GM23338 (cell line): ENCODE measurements at regions not wholly inside any gene's neighbourhood (a gene's known extent, or its start where the extent isn't known, plus 50 kb on each side); places are given as distances from the start of the nearest gene placed in this dataset.

Source experiments
- ATAC-seq: fragments of 200-7000 bp; cut with Tn5 transposase; 3 replicates; pipeline ENCODE4 v1.9.1; 2020
- DNase-seq: peaks from one replicate; pipeline ENCODE4 v3.0.0-alpha.2; 2015; ENCODE audit warnings: low spot score
- H2AFZ ChIP-seq: fragments of 200-600 bp; sonication (generic); 2 replicates; pipeline ENCODE4 v1.8.0; 2016; ENCODE audit warnings: antibody characterized with exemption, mild to moderate bottlenecking, moderate library complexity
- H3F3A ChIP-seq: fragments of 200-600 bp; sonication (generic); replicated peaks from 2 replicates; pipeline ENCODE4 v1.8.0; 2017; ENCODE audit warnings: antibody characterized with exemption, mixed run types, low read depth
- H3K27ac ChIP-seq: fragments of 200-600 bp; sonication (generic); 2 replicates; pipeline ENCODE4 v1.6.1; 2016; ENCODE audit warnings: low read depth
- H3K27me3 ChIP-seq: fragments of 200-600 bp; sonication (generic); 2 replicates; pipeline ENCODE4 v1.8.0; 2016; ENCODE audit warnings: mild to moderate bottlenecking, mixed run types, moderate library complexity; ENCODE audit not compliant: insufficient read depth
- H3K36me3 ChIP-seq: fragments of 200-600 bp; sonication (generic); 2 replicates; pipeline ENCODE4 v1.8.0; 2016; ENCODE audit warnings: mild to moderate bottlenecking; ENCODE audit not compliant: insufficient read depth
- H3K4me1 ChIP-seq: fragments of 200-600 bp; sonication (generic); 2 replicates; pipeline ENCODE4 v1.8.0; 2016; ENCODE audit warnings: mild to moderate bottlenecking, moderate library complexity; ENCODE audit not compliant: insufficient read depth
- H3K4me2 ChIP-seq: fragments of 200-600 bp; sonication (generic); 2 replicates; pipeline ENCODE4 v1.7.1; 2017; ENCODE audit warnings: mixed run types
- H3K4me3 ChIP-seq: fragments of 200-600 bp; sonication (generic); 2 replicates; pipeline ENCODE4 v1.6.1; 2016; ENCODE audit warnings: mixed run types
- H3K79me2 ChIP-seq: fragments of 200-600 bp; sonication (generic); replicated peaks from 2 replicates; pipeline ENCODE4 v1.8.0; 2017; ENCODE audit warnings: mild to moderate bottlenecking; ENCODE audit not compliant: insufficient read depth
- H3K9me2 ChIP-seq: fragments of 200-600 bp; sonication (generic); 2 replicates; pipeline ENCODE4 v1.8.0; 2017; ENCODE audit not compliant: insufficient read depth
- H4K20me1 ChIP-seq: fragments of 200-600 bp; sonication (generic); replicated peaks from 2 replicates; pipeline ENCODE4 v1.8.0; 2017; ENCODE audit warnings: mild to moderate bottlenecking; ENCODE audit not compliant: insufficient read depth
- H3K27ac Mint-ChIP-seq: 2 replicates; pipeline ENCODE4 v1.8.0; 2020; ENCODE audit warnings: inconsistent platforms, mild to moderate bottlenecking, moderate library complexity, mixed read lengths
- H3K27me3 Mint-ChIP-seq: 3 replicates; pipeline ENCODE4 v1.8.0; 2022; ENCODE audit warnings: low read depth, mild to moderate bottlenecking, moderate library complexity, mixed read lengths, inconsistent platforms; ENCODE audit not compliant: insufficient read depth, poor library complexity
- H3K36me3 Mint-ChIP-seq: 3 replicates; pipeline ENCODE4 v1.8.0; 2021; ENCODE audit warnings: low read depth, mild to moderate bottlenecking, inconsistent platforms, moderate library complexity, mixed read lengths
- H3K4me1 Mint-ChIP-seq: 3 replicates; pipeline ENCODE4 v1.8.0; 2020; ENCODE audit warnings: mild to moderate bottlenecking, inconsistent platforms, mixed read lengths
- H3K4me3 Mint-ChIP-seq: 3 replicates; pipeline ENCODE4 v1.8.0; 2021; ENCODE audit warnings: moderate library complexity, mild to moderate bottlenecking, inconsistent platforms, mixed read lengths
- H3K9me3 Mint-ChIP-seq: 3 replicates; pipeline ENCODE4 v1.8.0; 2020; ENCODE audit warnings: moderate library complexity, mild to moderate bottlenecking, inconsistent platforms, mixed read lengths
- CREB1 ChIP-seq: fragments of 250-450 bp; sonication (Bioruptor Pico); IDR thresholded peaks from 2 replicates; pipeline ENCODE4 v1.5.0; 2020; ENCODE audit warnings: low read depth, mild to moderate bottlenecking, moderate library complexity
- POLR2AphosphoS5 ChIP-seq: IDR thresholded peaks from 2 replicates; pipeline ENCODE4 v1.6.1; 2016; ENCODE audit warnings: antibody characterized with exemption, low read depth
- ZNF331 ChIP-seq: fragments of 250-450 bp; sonication (Bioruptor Pico); IDR thresholded peaks from 2 replicates; pipeline ENCODE4 v1.5.0; 2020; ENCODE audit warnings: low read depth, mild to moderate bottlenecking, moderate library complexity
- TF ChIP-seq, protein P1 (sequence below): fragments of 250-450 bp; sonication (Bioruptor Pico); IDR thresholded peaks from 2 replicates; pipeline ENCODE4 v1.5.0; 2020; ENCODE audit warnings: mild to moderate bottlenecking, moderate library complexity
- TF ChIP-seq, protein P2 (sequence below), 2 experiments: fragments of 200-600 bp in 1 of 2; sonication (generic) in 1 of 2; conservative IDR thresholded peaks; 2 replicates each; pipeline versions ENCODE4 v1.5.1 to v1.6.1; 2016 to 2017; ENCODE audit warnings: antibody characterized with exemption in 2 of 2, low read depth in 2 of 2, mild to moderate bottlenecking in 2 of 2, moderate library complexity in 1 of 2

DNA sequence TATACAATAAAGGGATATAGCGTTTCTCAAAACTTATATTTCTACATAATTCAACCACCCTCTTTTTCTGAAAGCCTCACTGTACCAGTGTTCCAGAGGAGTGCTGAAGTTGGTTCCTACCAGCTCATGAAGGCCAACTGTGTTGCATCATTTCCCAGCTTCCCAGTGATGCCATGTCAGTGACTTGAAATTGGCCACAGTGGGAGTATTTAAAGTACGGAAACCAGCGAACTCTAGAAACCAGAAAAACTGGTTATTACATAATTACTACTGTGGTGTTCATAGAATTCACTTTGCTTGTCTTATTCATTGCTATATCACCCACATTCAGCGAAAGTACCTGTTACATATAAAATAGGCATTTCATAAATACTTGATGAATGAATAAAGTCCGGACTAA is 135.4 kb downstream of the GC start (continued):
- TF ChIP-seq, protein P1, sequence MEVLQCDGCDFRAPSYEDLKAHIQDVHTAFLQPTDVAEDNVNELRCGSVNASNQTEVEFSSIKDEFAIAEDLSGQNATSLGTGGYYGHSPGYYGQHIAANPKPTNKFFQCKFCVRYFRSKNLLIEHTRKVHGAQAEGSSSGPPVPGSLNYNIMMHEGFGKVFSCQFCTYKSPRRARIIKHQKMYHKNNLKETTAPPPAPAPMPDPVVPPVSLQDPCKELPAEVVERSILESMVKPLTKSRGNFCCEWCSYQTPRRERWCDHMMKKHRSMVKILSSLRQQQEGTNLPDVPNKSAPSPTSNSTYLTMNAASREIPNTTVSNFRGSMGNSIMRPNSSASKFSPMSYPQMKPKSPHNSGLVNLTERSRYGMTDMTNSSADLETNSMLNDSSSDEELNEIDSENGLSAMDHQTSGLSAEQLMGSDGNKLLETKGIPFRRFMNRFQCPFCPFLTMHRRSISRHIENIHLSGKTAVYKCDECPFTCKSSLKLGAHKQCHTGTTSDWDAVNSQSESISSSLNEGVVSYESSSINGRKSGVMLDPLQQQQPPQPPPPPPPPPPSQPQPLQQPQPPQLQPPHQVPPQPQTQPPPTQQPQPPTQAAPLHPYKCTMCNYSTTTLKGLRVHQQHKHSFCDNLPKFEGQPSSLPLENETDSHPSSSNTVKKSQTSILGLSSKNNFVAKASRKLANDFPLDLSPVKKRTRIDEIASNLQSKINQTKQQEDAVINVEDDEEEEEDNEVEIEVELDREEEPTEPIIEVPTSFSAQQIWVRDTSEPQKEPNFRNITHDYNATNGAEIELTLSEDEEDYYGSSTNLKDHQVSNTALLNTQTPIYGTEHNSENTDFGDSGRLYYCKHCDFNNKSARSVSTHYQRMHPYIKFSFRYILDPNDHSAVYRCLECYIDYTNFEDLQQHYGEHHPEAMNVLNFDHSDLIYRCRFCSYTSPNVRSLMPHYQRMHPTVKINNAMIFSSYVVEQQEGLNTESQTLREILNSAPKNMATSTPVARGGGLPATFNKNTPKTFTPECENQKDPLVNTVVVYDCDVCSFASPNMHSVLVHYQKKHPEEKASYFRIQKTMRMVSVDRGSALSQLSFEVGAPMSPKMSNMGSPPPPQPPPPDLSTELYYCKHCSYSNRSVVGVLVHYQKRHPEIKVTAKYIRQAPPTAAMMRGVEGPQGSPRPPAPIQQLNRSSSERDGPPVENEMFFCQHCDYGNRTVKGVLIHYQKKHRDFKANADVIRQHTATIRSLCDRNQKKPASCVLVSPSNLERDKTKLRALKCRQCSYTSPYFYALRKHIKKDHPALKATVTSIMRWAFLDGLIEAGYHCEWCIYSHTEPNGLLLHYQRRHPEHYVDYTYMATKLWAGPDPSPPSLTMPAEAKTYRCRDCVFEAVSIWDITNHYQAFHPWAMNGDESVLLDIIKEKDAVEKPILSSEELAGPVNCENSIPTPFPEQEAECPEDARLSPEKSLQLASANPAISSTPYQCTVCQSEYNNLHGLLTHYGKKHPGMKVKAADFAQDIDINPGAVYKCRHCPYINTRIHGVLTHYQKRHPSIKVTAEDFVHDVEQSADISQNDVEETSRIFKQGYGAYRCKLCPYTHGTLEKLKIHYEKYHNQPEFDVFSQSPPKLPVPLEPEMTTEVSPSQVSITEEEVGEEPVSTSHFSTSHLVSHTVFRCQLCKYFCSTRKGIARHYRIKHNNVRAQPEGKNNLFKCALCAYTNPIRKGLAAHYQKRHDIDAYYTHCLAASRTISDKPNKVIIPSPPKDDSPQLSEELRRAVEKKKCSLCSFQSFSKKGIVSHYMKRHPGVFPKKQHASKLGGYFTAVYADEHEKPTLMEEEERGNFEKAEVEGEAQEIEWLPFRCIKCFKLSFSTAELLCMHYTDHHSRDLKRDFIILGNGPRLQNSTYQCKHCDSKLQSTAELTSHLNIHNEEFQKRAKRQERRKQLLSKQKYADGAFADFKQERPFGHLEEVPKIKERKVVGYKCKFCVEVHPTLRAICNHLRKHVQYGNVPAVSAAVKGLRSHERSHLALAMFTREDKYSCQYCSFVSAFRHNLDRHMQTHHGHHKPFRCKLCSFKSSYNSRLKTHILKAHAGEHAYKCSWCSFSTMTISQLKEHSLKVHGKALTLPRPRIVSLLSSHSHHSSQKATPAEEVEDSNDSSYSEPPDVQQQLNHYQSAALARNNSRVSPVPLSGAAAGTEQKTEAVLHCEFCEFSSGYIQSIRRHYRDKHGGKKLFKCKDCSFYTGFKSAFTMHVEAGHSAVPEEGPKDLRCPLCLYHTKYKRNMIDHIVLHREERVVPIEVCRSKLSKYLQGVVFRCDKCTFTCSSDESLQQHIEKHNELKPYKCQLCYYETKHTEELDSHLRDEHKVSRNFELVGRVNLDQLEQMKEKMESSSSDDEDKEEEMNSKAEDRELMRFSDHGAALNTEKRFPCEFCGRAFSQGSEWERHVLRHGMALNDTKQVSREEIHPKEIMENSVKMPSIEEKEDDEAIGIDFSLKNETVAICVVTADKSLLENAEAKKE (CRISPR knock-in tag) = no peak
- no peak for TF ChIP-seq POLR2AphosphoS5
- TF ChIP-seq CREB1 (CRISPR knock-in tag) = no peak
- TF ChIP-seq, protein P2, sequence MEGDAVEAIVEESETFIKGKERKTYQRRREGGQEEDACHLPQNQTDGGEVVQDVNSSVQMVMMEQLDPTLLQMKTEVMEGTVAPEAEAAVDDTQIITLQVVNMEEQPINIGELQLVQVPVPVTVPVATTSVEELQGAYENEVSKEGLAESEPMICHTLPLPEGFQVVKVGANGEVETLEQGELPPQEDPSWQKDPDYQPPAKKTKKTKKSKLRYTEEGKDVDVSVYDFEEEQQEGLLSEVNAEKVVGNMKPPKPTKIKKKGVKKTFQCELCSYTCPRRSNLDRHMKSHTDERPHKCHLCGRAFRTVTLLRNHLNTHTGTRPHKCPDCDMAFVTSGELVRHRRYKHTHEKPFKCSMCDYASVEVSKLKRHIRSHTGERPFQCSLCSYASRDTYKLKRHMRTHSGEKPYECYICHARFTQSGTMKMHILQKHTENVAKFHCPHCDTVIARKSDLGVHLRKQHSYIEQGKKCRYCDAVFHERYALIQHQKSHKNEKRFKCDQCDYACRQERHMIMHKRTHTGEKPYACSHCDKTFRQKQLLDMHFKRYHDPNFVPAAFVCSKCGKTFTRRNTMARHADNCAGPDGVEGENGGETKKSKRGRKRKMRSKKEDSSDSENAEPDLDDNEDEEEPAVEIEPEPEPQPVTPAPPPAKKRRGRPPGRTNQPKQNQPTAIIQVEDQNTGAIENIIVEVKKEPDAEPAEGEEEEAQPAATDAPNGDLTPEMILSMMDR (conservative IDR thresholded peaks at IDR 0.05; ENCODE audit: low read depth in 2 of 2) = no peak

DNA sequence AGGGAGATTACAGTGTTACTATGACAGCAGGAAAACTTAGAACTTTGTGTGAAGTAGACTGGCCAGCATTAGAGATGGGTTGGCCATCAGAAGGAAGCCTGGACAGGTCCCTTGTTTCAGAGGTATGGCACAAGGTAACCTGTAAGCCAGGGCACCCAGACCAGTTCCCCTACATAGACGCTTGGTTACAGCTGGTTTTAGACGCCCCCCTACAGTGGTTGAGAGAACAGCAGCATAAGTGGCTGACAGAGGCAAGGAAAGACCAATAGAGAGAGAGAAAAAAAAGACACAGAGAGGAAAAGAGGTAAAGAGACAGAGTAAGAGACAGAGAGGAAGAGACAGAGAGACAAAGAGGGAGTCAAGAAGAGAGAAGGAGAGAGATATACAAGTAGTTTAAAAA is 144.5 kb downstream of the GC start:
- DNase-seq = peak; percentile 54
- TF ChIP-seq, protein P2 (conservative IDR thresholded peaks at IDR 0.05; ENCODE audit: low read depth in 2 of 2) = peak in 1 of 2 experiments; percentile 42; a peak in 2 of 4 replicates
- no peak for TF ChIP-seq ZNF331 (CRISPR knock-in tag)

More for the DNA sequence above, 144.5 kb downstream of the GC start:
- Histone ChIP-seq H3F3A (no peaks in the 10 kb centered on the region), H3K4me3 (no peak overlapping the region), H3K27me3 (no peaks in the 10 kb centered on the region), H3K27ac (no peak overlapping the region), H3K4me1 (peaks cover 12% of the 10 kb centered on the region), H3K9me2 (no peaks in the 10 kb centered on the region), H4K20me1 (no peaks in the 10 kb centered on the region), H3K36me3 (no peaks in the 10 kb centered on the region), H2AFZ (no peak overlapping the region), H3K4me2 (no peak overlapping the region), H3K79me2 (no peaks in the 10 kb centered on the region)
- ATAC-seq = no peak
- Mint-ChIP-seq H3K4me1 (peaks cover 11% of the 10 kb centered on the region), H3K27ac (no peak overlapping the region), H3K4me3 (no peak overlapping the region), H3K9me3 (peaks cover 26% of the 10 kb centered on the region), H3K27me3 (peaks cover 6% of the 10 kb centered on the region), H3K36me3 (peaks cover 24% of the 10 kb centered on the region)
